H1 (cell line): ENCODE measurements at regions not wholly inside any gene's neighbourhood (a gene's known extent, or its start where the extent isn't known, plus 50 kb on each side); places are given as distances from the start of the nearest gene placed in this dataset.

Experiments used
- BRCA1 ChIP-seq: IDR thresholded peaks from 2 replicates; pipeline ENCODE4 v1.6.1; 2012; ENCODE audit warnings: low read depth, low read length, improper control_type of control experiment
- RXRA ChIP-seq: IDR thresholded peaks from 2 replicates; pipeline ENCODE4 v1.6.1; 2011; ENCODE audit warnings: low read depth, mild to moderate bottlenecking, low read length, moderate library complexity; ENCODE audit not compliant: insufficient read depth
- TBP ChIP-seq: IDR thresholded peaks from 2 replicates; pipeline ENCODE4 v1.6.1; 2011; ENCODE audit warnings: low read depth, low read length, improper control_type of control experiment

DNA sequence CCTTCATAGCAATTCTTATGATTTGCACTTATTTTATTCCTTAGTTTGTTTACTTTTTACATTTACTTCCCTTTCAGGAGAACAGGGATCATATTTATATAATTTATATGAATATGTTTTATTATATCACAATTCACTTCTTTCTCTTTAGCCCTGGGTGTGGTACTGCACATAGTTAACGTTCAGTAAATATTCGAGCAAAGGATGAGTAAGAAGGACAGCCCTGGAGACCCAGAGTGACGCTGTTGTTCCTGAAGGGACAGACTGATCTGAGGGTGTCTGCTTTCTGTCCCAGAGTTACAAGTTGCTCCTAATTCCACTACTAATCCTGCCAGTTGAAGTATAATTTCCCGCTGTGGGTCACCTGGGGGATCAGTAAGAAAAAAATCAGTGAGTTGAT, 366.1 kb downstream of the DMRT2 start (continued):
- TF ChIP-seq TBP (no peak), RXRA (no peak), BRCA1 (no peak)
